ENCODE measurements at regions not wholly inside any gene's neighbourhood (a gene's known extent, or its start where the extent isn't known, plus 50 kb on each side); places are given as distances from the start of the nearest gene placed in this dataset.

DNA sequence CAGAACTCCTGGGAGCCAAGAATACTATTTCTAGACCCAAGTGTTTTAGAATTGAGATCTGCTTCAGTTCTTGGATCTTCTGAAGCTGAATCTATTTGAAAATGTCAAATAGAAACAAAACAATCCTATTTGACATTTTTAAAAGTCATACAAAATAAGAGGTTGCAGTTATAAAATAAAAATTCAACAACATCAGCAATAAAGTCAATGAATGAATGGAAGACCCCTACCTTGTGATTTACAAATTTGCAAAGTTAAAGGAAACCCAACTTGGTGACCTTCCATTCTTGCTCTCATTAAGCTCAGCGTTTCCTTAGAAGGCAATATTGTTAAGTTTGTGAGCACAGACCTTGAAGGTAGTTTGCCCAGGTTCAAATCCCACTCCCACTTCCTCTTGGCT, 531.8 kb upstream of the TENM3 start:
- TF ChIP-seq POLR2A (IDR thresholded peaks at IDR 0.05), result no peak
- TF ChIP-seq, protein P1, sequence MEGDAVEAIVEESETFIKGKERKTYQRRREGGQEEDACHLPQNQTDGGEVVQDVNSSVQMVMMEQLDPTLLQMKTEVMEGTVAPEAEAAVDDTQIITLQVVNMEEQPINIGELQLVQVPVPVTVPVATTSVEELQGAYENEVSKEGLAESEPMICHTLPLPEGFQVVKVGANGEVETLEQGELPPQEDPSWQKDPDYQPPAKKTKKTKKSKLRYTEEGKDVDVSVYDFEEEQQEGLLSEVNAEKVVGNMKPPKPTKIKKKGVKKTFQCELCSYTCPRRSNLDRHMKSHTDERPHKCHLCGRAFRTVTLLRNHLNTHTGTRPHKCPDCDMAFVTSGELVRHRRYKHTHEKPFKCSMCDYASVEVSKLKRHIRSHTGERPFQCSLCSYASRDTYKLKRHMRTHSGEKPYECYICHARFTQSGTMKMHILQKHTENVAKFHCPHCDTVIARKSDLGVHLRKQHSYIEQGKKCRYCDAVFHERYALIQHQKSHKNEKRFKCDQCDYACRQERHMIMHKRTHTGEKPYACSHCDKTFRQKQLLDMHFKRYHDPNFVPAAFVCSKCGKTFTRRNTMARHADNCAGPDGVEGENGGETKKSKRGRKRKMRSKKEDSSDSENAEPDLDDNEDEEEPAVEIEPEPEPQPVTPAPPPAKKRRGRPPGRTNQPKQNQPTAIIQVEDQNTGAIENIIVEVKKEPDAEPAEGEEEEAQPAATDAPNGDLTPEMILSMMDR (IDR thresholded peaks at IDR 0.05), result no peak

Data from heart left ventricle (tissue), 13 donors.